ENCODE measurements at regions not wholly inside any gene's neighbourhood (a gene's known extent, or its start where the extent isn't known, plus 50 kb on each side); places are given as distances from the start of the nearest gene placed in this dataset.

DNA sequence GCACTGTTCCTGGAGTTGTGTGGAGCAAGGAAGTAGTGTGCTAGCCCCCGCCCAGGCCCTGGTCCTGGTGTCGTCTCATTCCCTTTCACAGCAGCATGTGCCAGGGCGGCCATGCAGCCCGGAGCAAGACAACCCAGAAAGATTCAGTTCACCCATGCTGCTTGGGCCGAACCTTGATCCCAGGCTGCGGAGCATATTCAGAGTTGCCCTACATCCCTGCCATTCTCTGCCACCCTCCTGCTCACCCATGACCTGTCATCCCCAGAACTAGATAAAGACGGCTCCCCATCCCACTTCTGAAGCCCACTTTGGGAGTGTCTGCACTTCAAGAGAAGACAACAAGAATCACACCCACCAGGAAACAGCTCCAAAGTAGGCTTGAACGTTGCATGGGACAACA lies 2452.5 kb downstream of the TP53TG3F start:
- H2AFZ ChIP-seq (ENCODE audit: low read depth, low read length), result no peak overlapping the region
- in situ Hi-C loops (cut with MboI), result no loop called here
- H3K36me3 ChIP-seq (ENCODE audit: control insufficient read depth, insufficient read depth, low read length), result no peaks in the 10 kb centered on the region
- TF ChIP-seq ZBTB1 (CRISPR knock-in tag; IDR thresholded peaks at IDR 0.05; ENCODE audit: borderline replicate concordance, low read depth), result no peak
- no peak for TF ChIP-seq TSC22D4 (tag; IDR thresholded peaks at IDR 0.05)
- H3K4me3 ChIP-seq, result no peak overlapping the region
- WGBS (ENCODE audit: insufficient coverage, low coverage, missing lambda C conversion rate), result 1% methylated on average over 7 of the region's 8 CpGs
- no peak overlapping the region for H3K27ac ChIP-seq (ENCODE audit: extremely low read depth, low read depth, low read length)
- no peak overlapping the region for H3K4me2 ChIP-seq (ENCODE audit: insufficient read depth, low read length)
- H3K9ac ChIP-seq (ENCODE audit: insufficient read depth in 1 of 2, low read depth in 2 of 2, low read length in 2 of 2), result no peak overlapping the region
- no peak for DNase-seq (ENCODE audit: extremely low read depth in 1 of 4, low spot score in 3 of 4)
- no peak for ATAC-seq
- no peaks in the 10 kb centered on the region; the same call in 1 of the 2 replicates for H3K9me3 ChIP-seq (replicated peaks; ENCODE audit: control insufficient read depth, insufficient read depth, low read depth, low read length)
- ChIA-PET POLR2A (no interaction called here), CTCF (ENCODE audit: low intra/inter-chr PET ratio) (no interaction called here)
- H4K20me1 ChIP-seq (replicated peaks; ENCODE audit: control insufficient read depth, insufficient read depth, low read length), result no peaks in the 10 kb centered on the region
- H3K9me1 ChIP-seq (ENCODE audit: control insufficient read depth, insufficient read depth, low read length), result no peaks in the 10 kb centered on the region
- no TSS peak for BruUV-seq (replicated peaks)
- intact Hi-C loops (cut with micrococcal nuclease), result no loop called here
- no peaks in the 10 kb centered on the region for H3K27me3 ChIP-seq (ENCODE audit: control insufficient read depth in 2 of 2, insufficient read depth in 2 of 2, low read length in 2 of 2)
- no peaks in the 10 kb centered on the region for H3K79me2 ChIP-seq (ENCODE audit: control insufficient read depth, insufficient read depth, low read length)
- no peaks in the 10 kb centered on the region for H3K4me1 ChIP-seq (replicated peaks in 1 of 2; ENCODE audit: control insufficient read depth in 2 of 2, insufficient read depth in 2 of 2, low read length in 2 of 2)
- no peak for FAIRE-seq

DNA sequence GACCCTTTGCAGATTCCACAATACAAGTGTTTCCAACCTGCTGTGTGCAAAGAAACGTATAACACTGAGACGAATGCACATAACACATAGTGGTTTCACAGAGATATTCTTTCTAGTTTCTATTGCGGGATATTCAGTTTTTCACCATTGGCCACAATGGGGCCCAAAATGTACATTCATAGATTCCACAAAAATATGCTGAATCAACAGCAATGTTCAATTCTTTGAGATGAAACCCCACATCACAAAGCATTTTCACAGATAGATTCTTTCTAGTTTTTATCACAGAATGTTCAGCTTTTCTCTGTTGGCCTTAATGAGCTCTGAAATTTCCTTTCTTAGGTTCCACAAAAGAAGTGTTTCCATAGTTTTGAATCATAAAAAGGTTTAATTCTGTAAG lies 2472.3 kb downstream of the TP53TG3F start:
- no peaks in the 10 kb centered on the region for H3K9me1 ChIP-seq (ENCODE audit: control insufficient read depth, insufficient read depth, low read length)
- FAIRE-seq, result no peak
- intact Hi-C loops (cut with micrococcal nuclease), result no loop called here
- TF ChIP-seq, protein P1, sequence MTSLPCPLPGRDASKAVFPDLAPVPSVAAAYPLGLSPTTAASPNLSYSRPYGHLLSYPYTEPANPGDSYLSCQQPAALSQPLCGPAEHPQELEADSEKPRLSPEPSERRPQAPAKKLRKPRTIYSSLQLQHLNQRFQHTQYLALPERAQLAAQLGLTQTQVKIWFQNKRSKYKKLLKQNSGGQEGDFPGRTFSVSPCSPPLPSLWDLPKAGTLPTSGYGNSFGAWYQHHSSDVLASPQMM (CRISPR knock-in tag; IDR thresholded peaks at IDR 0.05), result no peak
- TF ChIP-seq, protein P2, sequence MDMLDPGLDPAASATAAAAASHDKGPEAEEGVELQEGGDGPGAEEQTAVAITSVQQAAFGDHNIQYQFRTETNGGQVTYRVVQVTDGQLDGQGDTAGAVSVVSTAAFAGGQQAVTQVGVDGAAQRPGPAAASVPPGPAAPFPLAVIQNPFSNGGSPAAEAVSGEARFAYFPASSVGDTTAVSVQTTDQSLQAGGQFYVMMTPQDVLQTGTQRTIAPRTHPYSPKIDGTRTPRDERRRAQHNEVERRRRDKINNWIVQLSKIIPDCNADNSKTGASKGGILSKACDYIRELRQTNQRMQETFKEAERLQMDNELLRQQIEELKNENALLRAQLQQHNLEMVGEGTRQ (CRISPR knock-in tag; IDR thresholded peaks at IDR 0.05), result no peak
- TF ChIP-seq, protein P3, sequence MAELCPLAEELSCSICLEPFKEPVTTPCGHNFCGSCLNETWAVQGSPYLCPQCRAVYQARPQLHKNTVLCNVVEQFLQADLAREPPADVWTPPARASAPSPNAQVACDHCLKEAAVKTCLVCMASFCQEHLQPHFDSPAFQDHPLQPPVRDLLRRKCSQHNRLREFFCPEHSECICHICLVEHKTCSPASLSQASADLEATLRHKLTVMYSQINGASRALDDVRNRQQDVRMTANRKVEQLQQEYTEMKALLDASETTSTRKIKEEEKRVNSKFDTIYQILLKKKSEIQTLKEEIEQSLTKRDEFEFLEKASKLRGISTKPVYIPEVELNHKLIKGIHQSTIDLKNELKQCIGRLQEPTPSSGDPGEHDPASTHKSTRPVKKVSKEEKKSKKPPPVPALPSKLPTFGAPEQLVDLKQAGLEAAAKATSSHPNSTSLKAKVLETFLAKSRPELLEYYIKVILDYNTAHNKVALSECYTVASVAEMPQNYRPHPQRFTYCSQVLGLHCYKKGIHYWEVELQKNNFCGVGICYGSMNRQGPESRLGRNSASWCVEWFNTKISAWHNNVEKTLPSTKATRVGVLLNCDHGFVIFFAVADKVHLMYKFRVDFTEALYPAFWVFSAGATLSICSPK (IDR thresholded peaks at IDR 0.05; ENCODE audit: borderline replicate concordance), result no peak
- no peak for TF ChIP-seq MAZ (CRISPR knock-in tag; conservative IDR thresholded peaks at IDR 0.05 in 1 of 2, IDR thresholded peaks at IDR 0.05 in 1 of 2)
- TF ChIP-seq TAF1 (IDR thresholded peaks at IDR 0.05; ENCODE audit: control insufficient read depth, extremely low read depth, insufficient read depth, low read length, severe bottlenecking), result no peak
- TF ChIP-seq ZNF217 (CRISPR knock-in tag; IDR thresholded peaks at IDR 0.05), result no peak
- TF ChIP-seq, protein P4, sequence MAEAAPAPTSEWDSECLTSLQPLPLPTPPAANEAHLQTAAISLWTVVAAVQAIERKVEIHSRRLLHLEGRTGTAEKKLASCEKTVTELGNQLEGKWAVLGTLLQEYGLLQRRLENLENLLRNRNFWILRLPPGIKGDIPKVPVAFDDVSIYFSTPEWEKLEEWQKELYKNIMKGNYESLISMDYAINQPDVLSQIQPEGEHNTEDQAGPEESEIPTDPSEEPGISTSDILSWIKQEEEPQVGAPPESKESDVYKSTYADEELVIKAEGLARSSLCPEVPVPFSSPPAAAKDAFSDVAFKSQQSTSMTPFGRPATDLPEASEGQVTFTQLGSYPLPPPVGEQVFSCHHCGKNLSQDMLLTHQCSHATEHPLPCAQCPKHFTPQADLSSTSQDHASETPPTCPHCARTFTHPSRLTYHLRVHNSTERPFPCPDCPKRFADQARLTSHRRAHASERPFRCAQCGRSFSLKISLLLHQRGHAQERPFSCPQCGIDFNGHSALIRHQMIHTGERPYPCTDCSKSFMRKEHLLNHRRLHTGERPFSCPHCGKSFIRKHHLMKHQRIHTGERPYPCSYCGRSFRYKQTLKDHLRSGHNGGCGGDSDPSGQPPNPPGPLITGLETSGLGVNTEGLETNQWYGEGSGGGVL (CRISPR knock-in tag; IDR thresholded peaks at IDR 0.05), result no peak
- no peak for TF ChIP-seq MED1 (CRISPR knock-in tag; IDR thresholded peaks at IDR 0.05; ENCODE audit: borderline replicate concordance)
- no peak for TF ChIP-seq BRF1 (IDR thresholded peaks at IDR 0.05; ENCODE audit: borderline replicate concordance, extremely low read depth, insufficient read length)

More for the DNA sequence above, 2472.3 kb downstream of the TP53TG3F start:
- H3K9me3 ChIP-seq (replicated peaks; ENCODE audit: control insufficient read depth, insufficient read depth, low read depth, low read length), result no peaks in the 10 kb centered on the region
- WGBS (ENCODE audit: insufficient coverage, low coverage, missing lambda C conversion rate), result 0% methylated on average over 3 of the region's 3 CpGs
- H3K4me3 ChIP-seq, result no peak overlapping the region
- H3K79me2 ChIP-seq (ENCODE audit: control insufficient read depth, insufficient read depth, low read length), result no peaks in the 10 kb centered on the region
- POLR2A ChIA-PET, result no interaction called here
- ATAC-seq, result no peak
- H3K4me1 ChIP-seq (replicated peaks in 1 of 2; ENCODE audit: control insufficient read depth in 2 of 2, insufficient read depth in 2 of 2, low read length in 2 of 2), result no peaks in the 10 kb centered on the region
- no peak overlapping the region for H2AFZ ChIP-seq (ENCODE audit: low read depth, low read length)
- no peaks in the 10 kb centered on the region for H4K20me1 ChIP-seq (replicated peaks; ENCODE audit: control insufficient read depth, insufficient read depth, low read length)
- BruUV-seq (replicated peaks), result no TSS peak
- H3K27ac ChIP-seq (ENCODE audit: extremely low read depth, low read depth, low read length), result no peak overlapping the region
- in situ Hi-C loops (cut with MboI), result no loop called here
- no peak overlapping the region for H3K9ac ChIP-seq (ENCODE audit: insufficient read depth in 1 of 2, low read depth in 2 of 2, low read length in 2 of 2)
- no peak for DNase-seq (ENCODE audit: extremely low read depth in 1 of 4, low spot score in 3 of 4)
- H3K4me2 ChIP-seq (ENCODE audit: insufficient read depth, low read length), result no peak overlapping the region
- no peaks in the 10 kb centered on the region for H3K27me3 ChIP-seq (ENCODE audit: control insufficient read depth in 2 of 2, insufficient read depth in 2 of 2, low read length in 2 of 2)
- H3K36me3 ChIP-seq (ENCODE audit: control insufficient read depth, insufficient read depth, low read length), result no peaks in the 10 kb centered on the region
- CTCF ChIA-PET (ENCODE audit: low intra/inter-chr PET ratio), result no interaction called here

All from K562 (cell line).